Bronchial epithelial cell (primary cell): ENCODE measurements at regions not wholly inside any gene's neighbourhood (a gene's known extent, or its start where the extent isn't known, plus 50 kb on each side); places are given as distances from the start of the nearest gene placed in this dataset.

Experiments
- DNase-seq: peaks from one replicate; pipeline ENCODE4 v3.0.0-alpha.2; 2010; ENCODE audit warnings: low read depth
- FAIRE-seq: peaks from 2 replicates; lab custom pipeline; 2011; peaks lifted over from hg19 to GRCh38; lab: Jason Lieb, UNC
- H3K27me3 ChIP-seq: 2 replicates; pipeline ENCODE4 v1.5.1; 2011; ENCODE audit warnings: low read length; ENCODE audit not compliant: control insufficient read depth, insufficient read depth
- H3K36me3 ChIP-seq: 2 replicates; pipeline ENCODE4 v1.5.1; 2011; ENCODE audit warnings: low read length; ENCODE audit not compliant: control insufficient read depth, insufficient read depth
- H3K4me3 ChIP-seq: 2 replicates; pipeline ENCODE4 v1.5.1; 2011; ENCODE audit warnings: mild to moderate bottlenecking, low read depth, low read length, control low read depth
- CTCF ChIP-seq: IDR thresholded peaks from 2 replicates; pipeline ENCODE4 v1.5.1; 2011; ENCODE audit warnings: mild to moderate bottlenecking, moderate library complexity, low read length, control low read depth, inconsistent platforms; ENCODE audit not compliant: insufficient read depth, severe bottlenecking

GRCh38 chr18:66655407-66655806 lies 51.5 kb upstream of the CDH19 start:
- FAIRE-seq, result no peak
- DNase-seq, result no peak
- no peak for TF ChIP-seq CTCF
- Histone ChIP-seq H3K27me3 (no peaks in the 10 kb centered on the region), H3K36me3 (no peaks in the 10 kb centered on the region), H3K4me3 (no peak overlapping the region)
